GM12878 (cell line): ENCODE measurements at regions not wholly inside any gene's neighbourhood (a gene's known extent, or its start where the extent isn't known, plus 50 kb on each side); places are given as distances from the start of the nearest gene placed in this dataset.
A peak's percentile ranks its signal among the peaks of the same experiment; 100 is the strongest.

Experiments used
- ATAC-seq: fragments of 200-7000 bp; cut with Tn5 transposase; 3 replicates; pipeline ENCODE4 v1.9.1; 2020; ENCODE audit warnings: mild to moderate bottlenecking, moderate library complexity
- BruUV-seq: library from RNA; stranded (reverse); fragments of 400-500 nt; replicated peaks from 2 replicates; lab custom pipeline; 2021; lab: Mats Ljungman, UMichigan
- CTCF ChIA-PET: fragments of 300-600 bp; sonication (Branson Sonifier 250); formaldehyde crosslinking; extraction: SDS; loops from one replicate; lab custom pipeline; 2021; ENCODE audit warnings: inconsistent platforms; lab: Yijun Ruan, JAX
- POLR2A ChIA-PET: fragments of 350-600 bp; formaldehyde crosslinking; extraction: SDS; loops from one replicate; lab custom pipeline; 2021; ENCODE audit warnings: inconsistent platforms; lab: Charles Lee
- RAD21 ChIA-PET: fragments of 300-600 bp; sonication (Branson Sonifier 250); formaldehyde crosslinking; loops from one replicate; lab custom pipeline; 2023; ENCODE audit warnings: antibody characterized with exemption; ENCODE audit not compliant: unreplicated experiment; lab: Charles Lee
- SMC1A ChIA-PET: fragments of 300-600 bp; sonication (Branson Sonifier 250); formaldehyde crosslinking; loops from one replicate; lab custom pipeline; 2023; ENCODE audit not compliant: unreplicated experiment, uncharacterized antibody; lab: Charles Lee
- DNase-seq: peaks from one replicate; pipeline ENCODE4 v3.0.0-alpha.2; 2011; ENCODE audit warnings: low read depth, low spot score
- FAIRE-seq: peaks from 3 replicates; lab custom pipeline; 2011; peaks lifted over from hg19 to GRCh38; lab: Jason Lieb, UNC
- H2AFZ ChIP-seq: 2 replicates; pipeline ENCODE4 v1.6.0; 2011; ENCODE audit warnings: low read depth, low read length, control low read depth; ENCODE audit not compliant: control insufficient read depth
- H3K27ac ChIP-seq: 2 replicates; pipeline ENCODE4 v1.5.1; 2011; ENCODE audit warnings: control low read depth; ENCODE audit not compliant: control insufficient read depth, insufficient read depth
- H3K27me3 ChIP-seq, 2 experiments: replicated peaks in 1 of 2; 2 replicates each; pipeline versions ENCODE4 v1.6.0 to v1.6.1; 2011; ENCODE audit warnings: low read length in 1 of 2; ENCODE audit not compliant: control insufficient read depth in 2 of 2, insufficient read depth in 2 of 2
- H3K36me3 ChIP-seq, 2 experiments: 2 replicates each; pipeline ENCODE4 v1.5.1; 2011; ENCODE audit warnings: low read length in 1 of 2; ENCODE audit not compliant: control insufficient read depth in 2 of 2, insufficient read depth in 2 of 2
- H3K4me1 ChIP-seq: 2 replicates; pipeline ENCODE4 v1.6.1; 2011; ENCODE audit warnings: mild to moderate bottlenecking, low read length, moderate library complexity, mixed read lengths; ENCODE audit not compliant: control insufficient read depth, insufficient read depth
- H3K4me2 ChIP-seq: 2 replicates; pipeline ENCODE4 v1.6.0; 2011; ENCODE audit warnings: control low read depth; ENCODE audit not compliant: control insufficient read depth, insufficient read depth
- H3K4me3 ChIP-seq: fragments of 200-600 bp; sonication (generic); 2 replicates; pipeline ENCODE4 v1.5.1; 2016
- H3K79me2 ChIP-seq: 2 replicates; pipeline ENCODE4 v1.6.0; 2011; ENCODE audit warnings: low read length; ENCODE audit not compliant: control insufficient read depth, insufficient read depth
- H3K9ac ChIP-seq: 2 replicates; pipeline ENCODE4 v1.8.0; 2011; ENCODE audit warnings: low read length, control low read depth, mixed read lengths; ENCODE audit not compliant: control insufficient read depth, insufficient read depth
- H3K9me3 ChIP-seq: replicated peaks from 3 replicates; pipeline ENCODE4 v1.5.1; 2011; ENCODE audit warnings: mild to moderate bottlenecking, low read length; ENCODE audit not compliant: control insufficient read depth, insufficient read depth
- H4K20me1 ChIP-seq: 2 replicates; pipeline ENCODE4 v1.6.0; 2011; ENCODE audit not compliant: control insufficient read depth, insufficient read depth
- CEBPB ChIP-seq, 2 experiments: fragments of 150-350 bp in 1 of 2; IDR thresholded peaks; 2 replicates each; pipeline ENCODE4 v1.6.1; 2012 to 2014; ENCODE audit warnings: low read depth in 2 of 2, low read length in 2 of 2, borderline replicate concordance in 1 of 2, inconsistent platforms in 1 of 2
- MTA3 ChIP-seq: IDR thresholded peaks from 2 replicates; pipeline ENCODE4 v1.6.1; 2012; ENCODE audit warnings: low read length, inconsistent platforms, borderline replicate concordance
- NFYB ChIP-seq: IDR thresholded peaks from 2 replicates; pipeline ENCODE4 v1.6.1; 2011; ENCODE audit warnings: low read depth, mild to moderate bottlenecking, low read length, improper control_type of control experiment, moderate library complexity; ENCODE audit not compliant: insufficient read depth
- PBX3 ChIP-seq: IDR thresholded peaks from 2 replicates; pipeline ENCODE4 v1.6.1; 2011; ENCODE audit warnings: mild to moderate bottlenecking, low read depth, low read length, moderate library complexity; ENCODE audit not compliant: insufficient replicate concordance
- USF1 ChIP-seq: IDR thresholded peaks from 2 replicates; pipeline ENCODE4 v1.6.1; 2011; ENCODE audit warnings: borderline replicate concordance, low read depth, mild to moderate bottlenecking, moderate library complexity, mixed read lengths, low read length; ENCODE audit not compliant: insufficient read depth; ENCODE audit errors: extremely low read length
- ZNF592 ChIP-seq: fragments of 450-650 bp; IDR thresholded peaks from 2 replicates; pipeline ENCODE4 v1.6.1; 2017; ENCODE audit warnings: mild to moderate bottlenecking, moderate library complexity
- WGBS: methylation state at CpG from one replicate; pipeline ENCODE4 v1.1.6; 2016; ENCODE audit warnings: low lambda C conversion rate; ENCODE audit not compliant: insufficient replicate concordance, insufficient coverage; ENCODE audit errors: missing lambda C conversion rate; 5-methylcytosine and 5-hydroxymethylcytosine counted together
- in situ Hi-C: fragments of 300-500 bp; cut with MboI; formaldehyde crosslinking; loops from 9 replicates; pipeline ENCODE4 v1.14.3; 2018; ENCODE audit warnings: mixed read lengths
- intact Hi-C: fragments of 100-400 bp; cut with micrococcal nuclease; formaldehyde crosslinking; loops from one replicate; pipeline ENCODE4 v1.14.2; 2022; ENCODE audit not compliant: unreplicated experiment

GRCh38 chr4:115515366-115515765 lies 401.9 kb upstream of the NDST4 start:
- ChIA-PET CTCF (interaction anchor here (0.6 to 1.7 kb wide), 7 partner anchors 8 to 337 kb away, joined by 3 to 8 read pairs (median 4); no protein-coding TSS in a partner anchor), RAD21 (interaction anchor here (0.7 to 1.9 kb wide), 10 partner anchors 11 to 281 kb away, joined by 3 to 20 read pairs (median 4); no protein-coding TSS in a partner anchor), POLR2A (no interaction called here), SMC1A (interaction anchor here (0.7 to 2.2 kb wide), 12 partner anchors 9 to 337 kb away, joined by 3 to 17 read pairs (median 5); no protein-coding TSS in a partner anchor)
- no peaks in the 10 kb centered on the region for H3K9me3 ChIP-seq
- no peaks in the 10 kb centered on the region for H3K79me2 ChIP-seq
- BruUV-seq: no TSS peak
- 58% methylated on average over 2 of the region's 2 CpGs for WGBS
- no peak for DNase-seq
- no peaks in the 10 kb centered on the region for H3K36me3 ChIP-seq
- no peak overlapping the region for H3K27ac ChIP-seq
- H3K4me3 ChIP-seq: no peak overlapping the region
- H2AFZ ChIP-seq: no peak overlapping the region
- peak; percentile 64 for ATAC-seq
- in situ Hi-C loops: no loop called here
- no peak overlapping the region for H3K9ac ChIP-seq
- no peak for TF ChIP-seq MTA3
- TF ChIP-seq ZNF592: no peak
- no peak for TF ChIP-seq CEBPB (IDR thresholded peaks at IDR 0.05; ENCODE audit: borderline replicate concordance in 1 of 2, low read depth in 2 of 2, low read length in 2 of 2)
- TF ChIP-seq USF1: no peak
- TF ChIP-seq PBX3: no peak
- TF ChIP-seq NFYB: no peak
- intact Hi-C loops: no loop called here
- H3K4me2 ChIP-seq: no peak overlapping the region
- H3K4me1 ChIP-seq: peaks cover 9% of the 10 kb centered on the region; the same call in 1 of the 2 replicates
- no peaks in the 10 kb centered on the region for H3K27me3 ChIP-seq
- no peak for FAIRE-seq
- H4K20me1 ChIP-seq: no peaks in the 10 kb centered on the region
